OCI-M2 (cell line): ENCODE measurements at regions not wholly inside any gene's neighbourhood (a gene's known extent, or its start where the extent isn't known, plus 50 kb on each side); places are given as distances from the start of the nearest gene placed in this dataset.
"Not testable (repeated sequence)": the region's sequence is repeated elsewhere in the genome, so short reads cannot be mapped to it uniquely, and the experiment has no call there.

ENCODE experiments used
- DNase-seq: peaks from one replicate; lab custom pipeline; 2025; ENCODE audit not compliant: unreplicated experiment; lab: John Stamatoyannopoulos, UW

DNA sequence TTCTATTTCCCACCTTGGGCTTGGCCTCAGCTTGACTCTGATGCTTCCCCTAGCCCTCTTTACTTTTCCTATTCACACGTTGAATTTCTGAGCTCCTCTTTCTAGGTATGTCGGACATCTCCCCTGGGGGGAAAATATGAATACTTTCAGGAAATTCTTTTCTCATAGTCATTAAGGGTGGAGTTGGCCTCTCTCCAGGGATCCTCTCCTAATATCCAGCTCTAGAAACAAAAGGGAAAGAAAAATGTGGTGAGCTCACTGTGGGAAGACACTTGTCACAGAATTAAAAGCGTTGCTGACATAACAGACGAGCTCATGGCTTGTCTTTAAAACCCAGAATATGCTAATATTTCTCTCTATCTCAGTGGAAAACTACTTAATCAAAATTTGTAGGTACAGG, 132.7 kb upstream of the MEX3C start:
- no peak for DNase-seq

DNA sequence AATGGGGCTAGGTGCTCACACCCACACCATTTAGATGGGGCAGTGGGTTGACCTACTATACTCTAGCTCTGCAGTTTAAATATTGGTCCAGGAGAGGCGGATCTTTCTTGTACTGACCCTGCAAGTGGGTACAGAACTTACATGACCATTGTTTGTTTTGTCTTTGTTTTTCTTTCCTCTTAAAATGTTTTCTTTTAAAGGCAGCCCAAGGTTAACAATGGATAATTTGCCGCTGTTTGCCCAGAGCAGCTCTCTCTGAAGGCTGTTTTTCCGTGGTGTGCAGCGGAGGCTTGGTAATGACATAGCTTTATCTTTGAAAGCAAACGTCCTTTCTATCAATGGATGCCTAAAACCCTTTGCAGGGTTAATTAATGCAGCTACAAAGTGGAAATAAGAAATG, 133.3 kb upstream of the MEX3C start:
- no peak for DNase-seq

GRCh38 chr18:51337406-51337805, 139.9 kb upstream of the MEX3C start:
- DNase-seq = no peak

DNA sequence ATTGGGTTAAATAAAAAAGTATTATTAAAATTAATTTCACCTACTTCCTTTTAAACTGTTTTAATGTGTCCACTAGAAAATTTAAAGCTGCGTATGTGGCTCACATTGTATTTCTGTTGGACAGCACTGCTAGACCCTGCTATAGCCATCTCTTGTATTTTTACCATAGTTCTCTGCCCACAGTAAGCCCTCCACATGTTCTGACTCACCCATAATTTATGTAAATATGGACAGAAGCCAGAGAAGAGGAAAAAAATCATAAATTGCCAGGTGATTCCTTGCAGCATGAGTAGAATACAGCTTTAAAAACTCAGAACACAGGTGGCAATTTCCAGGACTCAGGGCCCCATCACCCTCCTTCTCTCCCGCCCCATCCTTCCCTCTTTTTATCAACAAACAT, 142.4 kb upstream of the MEX3C start:
- DNase-seq = no peak

- no peak for DNase-seq
These were observed 142.9 kb upstream of the MEX3C start for GRCh38 chr18:51340332-51340731.

DNA sequence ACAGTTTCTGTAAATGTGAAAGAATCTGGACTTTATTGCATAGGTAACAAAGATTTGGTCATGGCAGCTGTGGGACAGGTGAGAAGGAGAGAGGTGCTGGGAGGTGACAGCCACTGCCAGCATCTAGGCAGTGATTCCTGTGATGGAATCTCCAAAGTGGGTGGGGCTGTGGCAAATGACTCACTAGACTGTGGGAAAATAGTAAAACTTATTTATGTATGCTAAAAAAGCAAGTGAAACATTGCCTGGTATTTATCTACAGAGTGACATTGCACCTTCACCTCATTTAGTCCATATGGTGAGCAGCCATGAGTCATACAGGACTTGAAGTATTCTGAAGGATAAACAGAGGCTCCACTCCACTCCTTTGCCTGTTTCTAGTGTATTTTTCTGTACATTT, 145.3 kb upstream of the MEX3C start:
- no peak for DNase-seq

DNA sequence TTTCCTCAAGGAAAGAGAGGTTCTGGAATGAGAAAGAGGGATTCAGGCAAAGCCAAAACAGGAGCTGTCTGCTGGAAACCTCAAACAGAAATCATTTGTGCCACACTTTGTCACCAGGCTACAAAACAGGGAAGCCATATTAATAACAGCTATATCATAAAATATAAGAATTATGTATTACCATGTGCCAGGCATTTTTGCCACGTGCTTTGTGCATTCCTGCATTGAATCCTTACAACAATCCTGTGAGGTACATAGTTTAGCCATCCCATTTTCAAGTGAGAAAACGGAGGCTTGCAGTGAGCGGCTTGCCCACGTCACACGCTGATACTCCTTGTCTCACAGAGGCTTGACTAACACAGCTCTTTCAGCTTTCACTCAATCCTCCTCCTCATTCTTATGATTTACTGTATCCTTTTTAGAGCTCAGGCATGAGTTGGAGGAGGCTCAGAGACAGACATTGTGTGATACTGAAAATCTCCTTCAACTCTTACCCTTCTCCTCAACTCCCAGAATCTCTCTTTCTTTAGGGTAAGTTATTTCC, 148.4 kb upstream of the MEX3C start:
- no peak for DNase-seq

DNA sequence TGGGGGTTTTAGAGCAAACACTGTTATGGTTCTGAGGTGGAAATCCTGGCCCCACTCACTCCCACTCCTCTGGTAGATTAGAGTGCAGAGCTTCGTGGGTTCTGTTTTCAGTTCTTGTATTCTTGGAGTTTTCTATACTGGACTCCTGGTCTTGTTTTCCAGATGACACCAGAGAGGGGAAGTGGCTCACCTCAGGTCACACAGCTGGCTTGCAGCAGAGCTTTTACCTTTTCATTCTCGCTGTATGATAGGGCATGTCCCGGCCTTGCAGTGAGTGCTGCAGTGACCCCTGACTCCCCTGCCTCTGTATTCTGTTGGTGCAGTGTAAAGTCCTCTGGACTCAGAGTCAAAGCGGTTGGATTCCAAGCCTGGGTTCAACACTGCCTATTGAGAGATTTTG, 148.9 kb upstream of the MEX3C start:
- no peak for DNase-seq

- DNase-seq = no peak
These were observed 152.6 kb upstream of the MEX3C start for GRCh38 chr18:51350081-51350480.

DNA sequence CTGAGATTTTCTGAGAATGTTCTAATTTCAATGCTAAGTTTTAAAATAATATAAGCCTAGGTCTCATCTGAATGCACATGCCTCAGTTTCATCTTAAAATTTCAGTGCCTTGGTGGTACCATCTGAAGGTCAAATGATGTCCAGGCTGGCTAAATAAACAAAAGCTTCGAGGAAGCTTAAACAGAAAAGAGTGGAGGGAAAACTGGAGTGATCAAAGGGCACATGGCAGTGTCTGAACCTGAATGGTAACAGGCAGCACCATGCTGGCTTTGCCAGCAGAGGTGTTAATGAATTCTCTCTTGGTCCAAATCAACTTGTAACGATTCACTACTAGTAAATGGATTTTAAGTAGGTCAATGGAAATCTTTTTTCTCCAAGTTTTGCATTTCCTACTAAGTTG, 158.4 kb upstream of the MEX3C start:
- no peak for DNase-seq

GRCh38 chr18:51360301-51360700, 162.8 kb upstream of the MEX3C start:
- not testable (repeated sequence) for DNase-seq

DNA sequence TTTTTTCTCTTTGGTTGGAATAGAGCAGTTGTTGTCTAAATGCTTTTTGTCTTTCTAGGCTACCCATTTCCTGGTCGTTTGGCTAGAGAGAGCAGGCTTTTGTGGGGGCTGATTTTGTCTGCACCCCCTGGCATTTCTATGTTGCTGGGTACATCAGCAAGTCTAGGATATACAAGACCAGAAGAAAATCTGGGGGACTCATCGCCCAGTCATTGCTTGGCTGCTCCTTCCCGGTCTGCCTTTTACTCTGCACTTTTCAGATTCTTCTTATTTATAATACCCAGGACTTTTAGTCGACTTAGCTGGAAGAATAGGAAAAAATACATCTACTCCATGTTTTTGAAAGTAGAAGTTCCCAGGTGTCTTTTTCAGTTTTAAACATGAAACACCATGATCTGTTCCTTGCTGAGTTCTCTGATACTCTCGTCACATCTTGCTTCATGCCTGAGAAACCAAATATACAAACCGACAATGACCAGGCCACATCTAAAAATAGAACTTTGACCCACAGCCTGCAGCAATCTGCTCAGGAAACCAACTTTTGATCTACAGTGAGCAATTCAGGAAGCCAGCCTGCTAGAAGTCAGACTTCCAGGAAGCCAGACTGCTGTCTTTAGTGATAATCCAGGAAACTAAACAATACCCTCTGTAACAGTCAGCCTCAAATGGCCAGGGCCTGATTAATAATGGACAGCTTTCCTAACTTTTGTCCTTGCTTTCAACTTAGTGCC, 163.8 kb upstream of the MEX3C start:
- DNase-seq = no peak

DNA sequence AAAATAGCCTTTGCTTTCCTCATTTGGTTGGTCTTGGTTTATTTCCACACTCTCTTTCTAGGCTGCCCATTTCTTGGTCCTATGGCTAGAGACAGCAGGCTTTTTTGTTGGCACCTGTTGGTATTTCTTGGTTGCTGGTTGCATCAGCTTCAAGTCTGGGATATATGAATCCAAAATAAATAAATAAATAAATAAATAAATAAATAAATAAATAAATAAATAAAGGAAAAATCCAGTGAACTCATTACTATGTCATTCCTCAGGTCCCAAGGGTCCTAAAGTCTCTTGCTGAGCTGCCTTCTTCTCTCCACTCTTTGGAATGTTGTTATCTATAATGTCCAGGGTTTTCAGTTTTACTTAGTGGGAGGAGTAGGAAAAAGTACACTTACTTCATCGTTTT, 165.9 kb upstream of the MEX3C start:
- no peak for DNase-seq

DNA sequence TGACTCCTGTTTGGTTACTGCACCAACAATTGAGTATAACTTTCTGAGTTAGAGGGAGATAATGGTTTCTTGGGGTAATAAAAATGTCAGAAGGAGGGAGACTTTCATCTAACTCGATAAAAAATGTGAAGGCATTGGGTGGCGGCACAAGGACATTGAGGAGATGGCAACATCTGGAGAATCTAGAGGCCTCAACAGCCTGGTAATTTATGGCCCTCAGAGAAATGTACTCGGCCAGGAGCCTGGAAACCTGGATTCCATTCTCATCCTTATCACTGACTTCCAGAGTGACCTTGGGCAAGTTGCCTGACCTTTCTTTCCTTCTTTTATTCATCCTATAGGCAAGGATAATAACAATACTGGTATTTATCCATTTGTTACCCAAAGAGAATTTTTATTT, 173.5 kb upstream of the MEX3C start:
- DNase-seq = no peak

DNA sequence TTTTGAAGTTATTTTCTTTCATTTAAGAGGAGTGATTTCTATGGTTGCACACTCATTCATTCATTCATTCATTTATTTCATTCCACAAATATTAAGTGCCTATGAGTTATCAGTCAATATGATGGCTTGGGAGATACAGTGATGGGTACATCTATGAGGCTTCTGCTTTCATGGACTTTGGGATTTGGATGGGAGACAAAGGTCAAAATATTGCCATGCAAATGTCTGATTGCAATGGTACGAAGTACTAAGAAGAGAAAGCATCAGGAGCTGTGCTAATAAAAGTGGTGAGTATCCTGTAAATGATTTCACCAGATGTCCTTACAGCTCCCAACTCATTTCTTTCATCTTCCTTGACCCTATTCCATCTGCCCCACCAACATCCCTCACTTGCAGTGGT, 174.4 kb upstream of the MEX3C start:
- no peak for DNase-seq

- DNase-seq = no peak
These were observed 184.6 kb upstream of the MEX3C start for GRCh38 chr18:51382081-51382480.

DNA sequence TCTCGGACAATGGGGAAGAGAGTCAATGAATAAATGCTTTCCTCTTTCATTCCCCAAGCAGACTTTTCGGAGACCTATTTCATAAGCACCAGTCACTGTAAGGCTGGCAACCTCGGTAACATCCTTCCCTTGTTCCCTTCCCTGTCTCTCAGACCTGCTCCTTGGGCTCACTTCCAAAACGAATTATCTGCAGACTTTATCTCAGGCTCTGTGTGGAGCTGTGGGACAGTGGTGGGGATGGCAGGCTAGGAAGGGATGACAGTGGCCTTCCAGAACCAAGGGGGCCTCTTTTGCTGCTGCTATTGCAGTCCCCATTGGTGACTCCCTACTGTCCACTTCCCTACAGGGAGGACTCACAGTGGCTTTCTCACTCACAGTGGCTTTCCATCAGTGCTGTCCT, 185.6 kb upstream of the MEX3C start:
- no peak for DNase-seq

GRCh38 chr18:51383711-51384110, 186.2 kb upstream of the MEX3C start:
- DNase-seq = no peak

- no peak for DNase-seq
These were observed 187.8 kb upstream of the MEX3C start for GRCh38 chr18:51385270-51385669.

GRCh38 chr18:51390702-51391101, 193.2 kb upstream of the MEX3C start:
- no peak for DNase-seq

DNA sequence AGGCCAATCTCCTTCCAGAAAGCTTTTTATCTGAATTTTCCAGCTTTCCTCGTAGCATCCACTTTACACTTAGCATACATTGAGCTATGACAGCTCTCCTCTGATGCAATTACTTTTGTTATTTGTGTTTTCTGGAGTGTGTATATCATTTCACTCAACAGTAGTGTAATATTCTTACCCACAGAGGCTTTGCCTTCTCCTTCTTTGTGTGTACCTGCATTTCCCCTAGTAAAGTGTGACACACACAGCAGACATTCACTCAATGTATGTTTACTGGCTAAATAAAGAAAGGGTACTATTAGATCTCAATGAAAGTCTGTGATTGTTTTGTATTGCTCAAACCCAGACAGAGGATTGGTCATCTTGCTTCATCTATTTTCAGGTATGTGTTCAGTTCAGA, 193.7 kb upstream of the MEX3C start:
- DNase-seq = no peak

DNA sequence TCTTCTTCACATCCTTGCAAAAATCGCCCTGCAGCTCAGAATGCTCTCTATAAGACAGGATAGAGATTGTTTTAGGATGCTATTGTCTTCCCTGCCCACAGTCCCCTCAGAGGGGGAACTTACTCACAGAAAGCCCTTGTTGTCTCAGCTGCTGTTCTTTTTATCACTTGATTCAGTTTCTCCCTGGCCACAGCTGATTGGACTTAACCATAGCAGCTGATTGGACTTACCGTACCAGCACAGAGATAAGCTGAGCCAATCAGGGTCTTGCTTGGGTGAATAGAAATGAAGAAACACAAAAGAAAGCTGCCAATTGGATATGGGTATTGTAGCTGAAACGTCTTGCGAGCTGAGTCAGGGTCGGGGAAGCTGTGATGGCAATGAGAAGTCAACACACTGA, 194.2 kb upstream of the MEX3C start:
- DNase-seq = no peak

DNA sequence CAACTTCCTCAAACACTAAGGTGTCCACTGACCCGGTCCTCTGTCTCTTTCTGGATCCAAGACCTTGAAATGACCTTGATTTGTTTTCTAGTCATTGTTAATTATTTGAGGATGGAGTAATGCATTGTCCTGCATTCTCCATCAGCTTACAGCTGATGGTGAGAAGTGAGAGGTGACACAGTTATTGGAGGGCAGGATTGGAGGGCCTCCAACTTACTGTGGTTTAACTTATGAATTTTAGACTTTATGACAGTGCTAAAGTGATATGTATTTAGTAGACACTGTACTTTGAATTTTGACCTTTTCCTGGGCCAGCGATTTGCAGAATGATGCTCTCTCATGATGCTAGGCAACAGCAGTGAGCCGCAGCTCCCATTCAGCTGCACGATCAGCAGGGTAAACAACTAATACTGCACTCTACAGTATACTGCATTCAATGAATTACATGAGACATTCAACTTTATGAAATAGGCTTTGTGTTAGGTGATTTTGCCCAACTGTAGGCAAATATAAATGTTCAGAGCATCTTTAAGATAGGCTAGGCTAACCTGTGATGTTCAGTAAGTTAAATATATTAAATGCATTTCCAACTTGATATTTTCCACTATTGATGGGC, 200.0 kb upstream of the MEX3C start:
- no peak for DNase-seq
